Stimulated activated CD4-positive, alpha-beta T cell treated with anti-CD3 and anti-CD28 coated beads, Interleukin-2, amount 100 ng/mL, for 48 hours (primary cell): ENCODE measurements at regions not wholly inside any gene's neighbourhood (a gene's known extent, or its start where the extent isn't known, plus 50 kb on each side); places are given as distances from the start of the nearest gene placed in this dataset.
A peak's percentile ranks its signal among the peaks of the same experiment; 100 is the strongest.

Experiments
- DNase-seq, 2 donors: peaks; one replicate each; pipeline ENCODE4 v3.0.0-alpha.2; 2020

DNA sequence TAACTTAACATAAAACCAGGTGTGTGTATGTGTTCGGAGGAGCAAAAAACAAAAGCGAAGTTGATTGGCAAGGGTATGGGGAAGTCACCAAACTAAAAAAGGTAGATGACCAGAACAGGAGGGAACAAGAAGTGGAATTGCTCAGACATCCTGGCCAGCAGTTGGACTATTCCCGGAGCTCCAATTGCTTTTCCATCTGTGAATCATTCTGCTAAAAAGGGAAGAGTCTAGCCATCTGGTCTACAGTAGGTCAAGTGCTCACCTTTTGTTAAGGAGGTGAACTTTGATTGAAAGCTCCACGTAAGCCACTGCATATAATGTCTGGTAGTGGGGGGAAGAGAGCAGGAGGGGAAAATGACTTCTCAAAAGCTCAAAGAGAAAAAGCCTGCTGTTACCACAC, 50.0 kb upstream of the BET1 start:
- DNase-seq: no peak

DNA sequence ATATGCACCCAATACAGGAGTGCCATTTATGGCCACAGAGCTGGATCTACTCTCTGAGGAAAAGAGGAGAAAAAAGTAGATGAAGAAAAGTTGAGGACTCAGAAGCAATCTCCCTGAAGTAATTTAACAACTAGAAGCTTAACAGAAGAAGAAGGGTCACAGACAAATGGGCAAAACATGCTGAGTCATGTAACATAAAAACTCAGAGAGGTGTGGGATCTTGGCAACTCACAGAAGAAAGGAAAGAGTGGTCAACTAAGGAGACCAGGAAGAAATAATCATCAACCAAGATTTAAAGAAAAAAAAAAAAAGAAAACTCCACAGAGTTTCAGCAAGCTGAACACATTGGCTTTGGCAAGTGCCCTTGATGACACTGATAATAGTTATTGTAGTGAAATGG, 51.8 kb upstream of the BET1 start:
- DNase-seq: no peak

DNA sequence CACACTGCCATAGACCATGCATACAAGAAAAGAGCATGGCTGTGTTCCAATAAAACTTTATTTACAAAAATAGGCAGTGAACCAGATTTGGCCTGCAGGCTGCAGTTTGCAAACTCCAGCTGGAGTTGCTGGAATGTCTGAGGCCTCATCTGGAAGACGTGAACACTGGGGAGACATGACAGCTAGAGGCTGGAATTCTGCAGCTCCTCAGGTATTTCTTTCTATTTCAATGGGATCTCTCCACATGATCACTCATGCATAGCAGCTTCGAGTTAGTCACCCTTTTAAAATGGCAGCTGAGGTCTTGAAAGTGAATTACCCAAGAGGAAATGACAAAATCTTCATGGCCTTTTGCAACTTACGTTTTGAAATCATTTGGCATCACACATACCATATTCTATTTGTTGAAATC, 52.6 kb upstream of the BET1 start:
- no peak for DNase-seq

DNA sequence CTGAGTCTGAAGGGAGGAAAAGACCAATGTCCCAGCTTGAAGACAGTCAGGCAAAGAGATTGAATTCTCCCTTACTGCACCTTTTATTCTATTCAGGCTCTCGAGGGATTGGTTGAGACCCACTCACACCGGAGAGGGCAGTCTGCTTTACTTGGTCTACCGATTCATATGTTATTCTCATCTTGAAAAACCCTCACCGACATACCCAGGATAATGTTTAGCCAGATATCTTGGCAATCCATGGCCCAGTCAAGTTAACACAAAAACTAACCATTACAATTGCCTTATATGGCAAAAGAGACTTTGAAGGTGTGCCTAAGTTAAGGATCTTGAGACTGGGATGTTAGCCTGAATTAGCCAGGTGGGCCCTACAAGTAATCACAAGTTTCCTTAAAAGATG, 53.8 kb upstream of the BET1 start:
- no peak for DNase-seq

DNA sequence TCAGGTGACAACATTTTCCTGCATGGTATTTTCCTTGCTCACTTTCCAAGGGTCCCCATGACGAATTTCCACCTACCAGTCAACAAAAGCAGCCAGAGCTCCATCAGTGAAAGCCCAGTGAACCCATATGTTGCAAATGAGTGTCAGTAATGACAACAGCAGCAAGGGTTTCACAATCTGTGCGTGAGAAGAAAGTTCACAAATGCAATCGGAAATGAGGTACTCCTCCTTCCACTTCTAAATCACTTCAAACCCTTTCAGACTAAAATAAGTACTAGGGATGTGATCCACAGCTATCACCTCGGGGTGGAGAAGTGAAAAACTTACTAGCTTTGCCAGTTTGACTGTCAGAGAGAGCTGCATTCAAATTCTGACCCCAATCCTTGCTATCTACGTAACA, 55.6 kb upstream of the BET1 start:
- no peak for DNase-seq

DNA sequence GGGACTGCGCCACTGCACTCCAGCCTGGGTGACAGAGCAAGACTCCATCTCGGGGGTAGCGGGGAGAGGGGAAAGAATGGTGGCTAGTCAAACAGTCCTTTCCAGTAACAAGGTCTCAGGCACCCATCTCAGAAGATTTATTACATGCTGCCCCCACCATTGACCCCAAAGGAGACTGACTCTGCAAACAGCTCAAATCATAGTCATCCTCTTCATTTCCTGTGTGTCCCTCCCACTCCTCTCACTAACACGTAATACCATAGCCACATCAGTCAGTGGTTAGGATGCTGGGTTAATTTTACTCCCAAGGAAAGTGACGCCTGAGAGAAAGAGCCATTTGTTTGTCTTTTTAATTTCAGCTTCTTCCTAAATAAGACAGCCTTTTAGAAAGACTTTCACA, 56.6 kb upstream of the BET1 start:
- no peak for DNase-seq

DNA sequence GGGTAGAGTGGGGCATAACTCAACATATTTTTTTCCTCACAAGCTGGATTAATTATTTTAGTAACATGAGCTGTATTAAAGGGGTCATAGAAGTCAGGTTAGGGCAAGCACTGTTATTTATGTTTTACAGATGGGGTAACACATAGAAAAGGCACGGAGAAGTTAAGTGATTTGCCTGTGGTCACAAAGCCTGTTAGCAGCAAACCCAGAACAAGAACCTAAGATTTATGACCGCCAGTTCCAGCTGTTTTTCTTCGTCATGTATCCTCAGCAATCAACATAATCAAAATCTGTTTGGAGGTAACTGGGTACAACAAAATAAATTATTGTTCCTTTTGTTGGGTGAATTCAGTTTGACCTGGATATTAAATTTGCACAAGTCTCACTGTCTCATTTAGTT, 57.2 kb upstream of the BET1 start:
- no peak for DNase-seq

DNA sequence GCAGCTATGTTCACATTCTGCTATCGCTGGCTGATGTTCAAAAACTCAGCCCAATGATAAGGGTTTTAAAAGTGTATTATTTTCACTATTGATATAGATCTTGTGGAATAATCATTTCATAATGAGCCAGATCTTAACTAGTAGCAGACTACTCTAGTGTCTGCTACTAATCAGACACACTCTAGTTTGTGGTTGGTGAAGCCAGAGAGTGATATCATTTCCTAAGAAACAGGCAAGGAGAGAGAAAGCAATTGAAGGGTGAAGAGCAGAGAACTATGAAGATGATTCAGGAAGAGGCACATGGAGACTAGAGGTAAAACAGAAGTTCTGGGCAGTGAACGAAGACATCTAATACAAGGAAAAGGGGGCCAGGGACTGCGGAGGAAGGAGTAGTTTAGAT, 58.2 kb upstream of the BET1 start:
- no peak for DNase-seq

DNA sequence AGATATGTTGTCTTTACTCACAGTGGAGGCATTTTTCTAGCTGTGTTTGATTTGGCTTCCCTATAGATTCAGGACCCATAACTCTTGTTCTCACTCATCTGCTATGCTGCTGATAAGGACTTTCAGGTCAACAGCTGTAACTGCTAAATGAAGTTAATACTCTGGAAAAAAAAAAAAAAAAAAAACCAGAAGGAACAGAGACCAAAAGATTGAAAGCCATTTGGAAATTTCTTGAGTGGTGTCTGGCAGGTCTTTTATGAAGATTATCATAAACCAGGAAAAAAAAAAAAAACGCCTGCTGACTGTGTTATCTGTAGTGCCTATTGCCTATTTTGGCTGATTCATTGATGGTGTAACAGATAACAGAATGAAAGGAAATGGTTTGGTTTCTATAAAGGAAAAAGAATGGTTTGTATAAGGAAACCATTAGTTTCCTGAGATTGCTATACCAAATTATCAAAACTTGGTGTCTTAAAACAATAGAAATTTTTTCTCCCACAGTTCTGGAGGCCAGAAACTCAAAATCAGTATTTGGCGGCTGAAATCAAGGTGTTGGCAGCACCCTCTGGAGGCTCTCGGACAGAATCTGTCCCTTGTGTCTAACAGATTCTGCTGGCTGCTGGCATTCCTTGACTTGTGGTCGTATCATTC, 60.5 kb upstream of the BET1 start:
- DNase-seq: no peak

DNA sequence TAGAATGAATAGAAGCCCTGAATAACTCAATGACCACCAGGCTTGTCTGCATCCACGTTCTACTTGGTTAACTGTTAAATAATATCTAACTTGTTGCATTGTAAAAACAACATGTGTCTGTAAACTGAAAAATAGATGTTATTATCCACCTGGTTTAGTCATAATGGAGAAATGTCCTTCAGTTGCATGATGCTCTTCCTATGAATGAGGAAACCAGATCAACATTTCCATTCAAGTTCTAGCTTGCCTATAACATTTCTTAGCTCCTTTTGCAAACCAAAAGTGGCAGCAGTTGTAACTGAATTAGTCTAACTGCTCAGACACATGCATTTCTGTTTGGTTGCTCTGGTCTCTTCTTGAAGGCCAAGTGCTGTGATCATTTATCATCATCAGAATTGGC, 62.9 kb upstream of the BET1 start:
- no peak for DNase-seq

DNA sequence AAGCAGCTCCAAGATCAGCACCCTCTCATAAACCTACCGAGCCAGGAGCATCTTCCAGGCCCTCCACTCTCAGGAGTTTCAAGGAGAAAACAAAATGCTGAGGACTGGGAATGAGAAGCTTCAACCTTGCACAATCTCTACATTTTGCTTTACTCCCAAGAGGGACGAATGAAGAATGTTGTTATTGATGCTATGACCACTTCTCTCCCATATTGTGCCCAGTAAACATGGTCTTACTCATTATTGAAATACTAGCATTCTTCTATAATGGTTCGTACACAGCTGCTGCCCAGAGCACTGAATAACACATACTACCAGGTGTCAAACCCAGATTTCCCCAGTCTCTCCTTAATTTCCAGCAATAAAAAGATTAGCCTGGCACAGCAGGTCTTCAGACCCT, 63.4 kb upstream of the BET1 start:
- no peak for DNase-seq

DNA sequence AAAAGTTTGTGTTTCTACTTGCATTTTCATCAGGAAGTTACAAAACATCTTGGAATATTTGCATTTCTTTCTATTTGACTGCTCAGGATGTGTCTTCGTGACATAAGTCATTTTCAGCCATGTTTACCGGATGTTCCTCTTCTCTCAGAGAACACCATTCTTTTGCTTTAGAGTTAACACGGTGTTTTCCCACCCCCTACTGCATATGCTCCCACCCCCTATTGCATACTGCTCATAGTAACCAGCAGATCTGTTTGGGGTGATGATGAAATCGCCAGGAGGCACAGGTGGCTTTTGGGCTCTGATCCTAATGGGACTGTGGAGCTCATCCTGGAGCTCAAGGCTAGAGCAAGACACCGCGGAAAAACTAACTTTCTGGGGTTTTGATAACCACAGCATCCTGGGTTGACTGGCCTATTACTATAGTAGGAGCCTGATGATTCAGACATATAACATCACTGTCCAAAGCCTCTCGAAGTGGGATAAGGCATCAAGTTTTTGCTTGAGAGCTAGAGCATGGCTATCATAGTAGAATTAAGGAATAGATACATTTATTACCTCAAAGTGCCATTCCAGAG, 65.1 kb upstream of the BET1 start:
- no peak for DNase-seq

DNA sequence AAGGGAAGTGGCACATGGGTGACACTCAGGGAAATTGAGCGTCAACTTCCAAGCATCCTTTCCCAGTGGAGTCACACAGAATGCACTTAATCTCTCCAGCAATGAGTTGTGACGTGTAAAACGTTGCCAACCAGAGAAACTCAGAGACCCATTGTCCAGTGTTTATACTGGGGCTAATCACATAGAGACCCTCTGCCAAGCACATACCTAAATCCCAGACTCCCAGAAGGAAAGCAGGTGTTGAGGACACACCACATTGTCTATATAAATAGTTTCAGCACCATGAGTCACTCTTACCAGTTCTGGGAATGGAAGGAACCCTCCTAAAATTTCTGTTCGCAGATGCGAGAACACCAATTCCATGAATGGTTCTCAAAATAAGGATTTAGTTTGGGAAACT, 76.4 kb upstream of the BET1 start:
- no peak for DNase-seq

DNA sequence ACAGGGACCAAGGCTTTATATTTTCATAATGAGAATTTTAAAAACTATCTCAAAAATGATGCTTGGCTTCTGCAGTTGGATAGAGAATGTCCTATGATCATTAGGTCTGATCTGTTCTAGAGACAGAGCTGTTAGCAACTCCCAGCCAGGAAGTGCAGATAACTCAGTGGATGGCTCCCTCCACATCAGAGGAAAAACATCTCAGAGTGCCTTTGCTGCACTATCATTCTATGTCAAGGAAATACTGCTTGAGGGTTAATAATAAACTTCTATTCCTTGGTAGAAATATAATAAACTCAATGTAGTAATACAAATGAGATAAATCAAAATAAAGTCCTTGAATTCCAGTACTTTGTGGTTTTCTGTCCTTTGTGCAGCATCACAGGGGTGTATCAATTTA, 78.0 kb upstream of the BET1 start:
- no peak for DNase-seq

DNA sequence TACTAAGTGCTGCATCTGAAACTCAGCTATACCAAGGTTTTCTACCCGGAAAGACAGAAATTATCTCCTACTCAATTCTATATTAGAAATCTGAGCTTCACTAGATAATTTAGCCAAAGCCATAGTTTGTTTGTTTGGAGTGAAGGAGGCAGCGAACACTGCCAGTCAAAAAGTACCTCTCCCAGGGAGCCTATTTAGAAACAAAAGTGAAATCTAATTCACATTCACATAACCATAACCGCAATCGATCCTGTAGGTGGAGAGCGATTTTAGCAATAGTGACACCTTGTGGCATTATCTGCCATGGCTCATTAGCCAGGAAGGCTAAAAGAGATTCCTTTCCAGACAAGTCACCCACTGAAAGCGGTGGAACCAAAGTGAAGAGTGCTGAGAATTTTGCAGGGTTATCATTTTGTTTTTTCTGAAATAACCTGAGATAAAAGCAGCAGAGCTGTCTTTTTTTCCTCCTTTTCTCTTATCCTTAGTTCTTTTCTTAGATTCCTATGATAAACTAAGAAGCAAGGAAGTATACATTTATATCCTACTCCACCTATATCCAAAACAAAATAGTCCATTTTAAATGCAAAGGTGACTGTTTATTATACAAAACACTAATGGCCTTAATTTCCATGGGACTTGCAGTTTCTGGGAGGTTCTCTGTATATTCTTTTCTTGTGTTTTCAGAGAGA, 83.7 kb upstream of the BET1 start:
- DNase-seq: peak; percentile 15 to 27

DNA sequence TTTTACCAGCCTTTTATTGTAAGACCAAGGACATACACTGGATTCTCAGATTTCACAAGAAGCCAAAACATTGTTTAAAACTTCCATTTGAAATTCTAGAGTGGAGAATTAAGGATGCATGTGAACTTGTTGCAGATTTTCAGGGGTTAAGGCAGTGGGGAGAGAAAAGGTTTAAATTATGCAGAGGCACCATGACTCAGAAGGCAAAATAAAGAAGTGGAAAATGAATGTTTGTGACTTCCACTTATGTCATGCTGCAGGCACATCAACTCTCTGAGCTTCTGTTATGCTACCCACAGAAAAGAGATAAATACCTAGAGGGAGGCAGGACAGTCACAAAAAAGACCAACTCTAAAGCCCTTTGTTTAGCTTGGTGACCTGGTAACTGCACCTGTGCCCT, 84.4 kb upstream of the BET1 start:
- DNase-seq: no peak

DNA sequence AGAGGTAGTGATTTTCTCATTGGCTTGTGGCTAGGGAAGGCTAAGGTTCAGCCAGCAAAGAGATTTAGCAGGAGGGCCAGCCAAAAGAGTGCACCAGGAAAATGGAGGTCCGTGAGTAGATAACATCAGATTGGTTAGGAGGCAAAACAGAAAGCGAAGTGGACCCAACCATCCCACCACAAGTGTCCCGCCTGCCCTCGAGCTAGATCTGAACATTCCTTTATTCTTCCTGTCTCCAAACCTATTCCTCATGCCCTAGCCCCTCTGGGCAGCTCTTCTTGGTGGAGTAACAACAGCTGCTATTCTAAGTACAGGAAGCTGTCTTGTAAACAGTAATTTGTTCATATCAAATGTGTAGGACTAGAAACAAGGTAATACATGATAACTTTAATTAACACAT, 85.7 kb upstream of the BET1 start:
- no peak for DNase-seq

DNA sequence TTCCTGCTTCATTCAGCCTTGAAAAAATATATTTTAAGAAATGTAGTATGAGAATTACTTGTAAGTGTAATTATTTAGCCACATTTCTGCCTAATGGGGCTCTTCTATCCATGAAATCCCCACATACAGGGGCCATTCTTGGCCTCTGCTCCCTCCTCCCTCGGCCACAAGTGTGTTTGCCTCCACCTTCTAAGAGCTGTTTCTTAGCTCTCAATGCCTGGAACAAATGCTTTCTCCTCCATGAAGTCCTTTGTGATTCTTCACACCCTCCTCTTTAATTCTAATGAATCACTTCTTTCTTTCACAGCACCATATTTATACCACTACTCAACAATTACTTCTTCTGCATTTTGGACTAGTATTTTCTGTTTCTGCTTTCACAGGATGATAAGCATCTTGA, 88.8 kb upstream of the BET1 start:
- no peak for DNase-seq

DNA sequence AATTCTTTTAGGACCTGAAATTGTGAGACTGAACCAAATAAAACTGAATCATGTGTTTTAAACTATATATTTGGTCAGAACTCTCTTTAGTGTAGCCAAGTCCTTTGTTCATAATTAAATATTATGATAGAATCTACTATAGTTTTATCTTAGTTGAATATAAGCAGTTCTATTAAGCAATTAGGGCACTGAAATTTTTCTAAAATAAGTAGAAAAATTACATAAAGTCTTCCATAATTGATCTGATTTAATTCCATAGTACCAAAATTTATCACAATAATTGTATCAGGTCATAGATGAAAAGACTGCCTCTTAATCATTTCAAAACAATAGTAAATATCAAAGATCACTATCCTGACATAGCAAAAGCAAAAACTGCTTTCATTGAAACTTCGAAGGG, 90.1 kb upstream of the BET1 start:
- DNase-seq: no peak

DNA sequence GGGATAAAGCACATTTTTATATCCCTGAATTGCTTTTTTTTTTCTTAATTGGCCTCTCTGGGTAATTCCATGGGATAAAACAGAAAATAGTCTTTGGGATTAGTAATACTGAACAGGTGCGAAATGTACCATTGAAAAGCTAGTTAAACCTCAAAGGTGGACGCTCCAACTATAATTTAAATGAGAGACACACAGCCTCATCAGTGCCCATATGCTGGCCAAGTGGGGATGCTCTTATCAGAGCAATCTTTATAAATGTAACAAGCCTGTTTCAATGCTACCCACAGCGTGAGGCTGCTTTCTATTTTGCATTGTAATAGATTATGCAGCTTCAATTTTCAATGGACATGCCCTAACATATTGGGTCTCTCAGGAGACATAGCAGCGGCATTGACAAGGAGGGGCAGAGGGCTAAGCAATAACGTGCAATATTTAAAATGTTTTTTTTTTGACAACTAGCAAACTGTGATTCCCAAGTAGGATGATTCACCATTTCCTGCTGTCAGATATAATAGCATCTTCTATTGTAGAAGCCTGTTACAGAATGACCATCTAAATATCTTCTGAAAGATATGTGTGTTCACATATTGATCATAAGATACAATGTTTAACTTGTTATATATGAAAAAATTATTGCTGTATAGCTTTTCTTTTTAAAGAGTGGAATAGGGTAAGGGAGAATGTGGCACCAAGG, 91.3 kb upstream of the BET1 start:
- no peak for DNase-seq

DNA sequence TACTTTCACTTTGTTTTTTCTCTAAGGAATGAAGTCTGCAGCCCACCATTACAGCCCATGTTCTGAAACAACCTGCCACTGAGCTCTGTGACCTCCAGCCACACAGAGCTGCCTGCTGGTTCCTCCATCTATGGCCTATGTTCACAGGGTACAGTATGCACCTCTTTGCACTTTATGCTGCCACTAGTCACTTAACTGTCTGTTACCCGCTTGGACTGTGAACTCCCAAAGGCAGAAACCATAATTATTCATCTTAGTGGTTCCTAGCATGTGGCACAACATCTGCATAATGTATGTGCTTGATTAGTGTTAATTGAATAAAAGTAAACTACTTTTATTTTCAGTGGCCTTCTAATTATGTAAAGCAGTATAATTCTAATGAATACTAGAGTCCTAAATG, 95.5 kb upstream of the BET1 start:
- DNase-seq: no peak

DNA sequence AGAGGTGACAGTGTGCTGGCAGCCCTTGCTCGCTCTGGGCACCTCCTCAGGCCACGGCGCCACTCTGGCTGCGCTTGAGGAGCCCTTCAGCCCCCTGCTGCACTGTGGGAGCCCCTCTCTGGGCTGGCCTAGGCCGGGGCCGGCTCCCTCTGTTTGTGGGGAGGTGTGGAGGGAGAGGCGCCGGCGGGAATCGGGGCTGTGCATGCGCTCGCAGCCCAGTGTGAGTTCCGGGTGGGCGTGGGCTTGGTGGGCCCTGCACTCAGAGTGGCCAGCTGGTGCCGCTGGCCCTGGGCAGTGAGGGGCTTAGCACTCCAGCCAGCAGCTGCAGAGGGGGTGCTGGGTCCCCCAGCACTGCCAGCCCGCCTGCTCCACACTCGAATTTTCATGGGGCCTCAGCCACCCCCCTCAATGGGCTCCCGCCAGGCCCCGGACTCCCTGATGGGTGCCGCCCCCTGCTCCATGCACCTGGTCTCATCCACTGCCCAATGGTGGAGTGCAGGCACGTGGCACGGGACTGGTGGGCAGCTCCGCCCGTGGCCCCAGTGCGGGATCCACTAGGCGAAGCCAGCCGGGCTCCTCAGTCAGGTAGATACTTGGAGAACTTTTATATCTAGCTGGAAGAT, 96.7 kb upstream of the BET1 start:
- DNase-seq: no peak

DNA sequence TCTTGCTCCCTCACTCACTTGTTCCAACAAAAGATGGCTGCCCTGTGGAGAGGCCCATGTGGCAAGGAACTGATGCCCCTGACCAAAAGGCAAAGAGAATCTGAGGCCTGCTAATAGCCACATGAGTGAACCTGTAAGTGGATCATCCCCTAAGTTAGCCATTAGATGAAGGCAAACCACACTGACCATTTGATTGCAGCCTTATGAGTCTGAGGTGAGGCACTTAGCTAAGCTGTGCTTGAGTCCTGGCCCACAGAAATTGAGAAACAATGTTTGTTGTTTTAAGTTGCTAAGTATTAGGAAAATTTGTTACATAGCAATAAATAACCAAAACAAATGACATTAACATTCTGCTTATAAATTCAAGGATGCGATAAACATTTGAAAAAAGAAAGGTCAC, 100.1 kb upstream of the BET1 start:
- no peak for DNase-seq

DNA sequence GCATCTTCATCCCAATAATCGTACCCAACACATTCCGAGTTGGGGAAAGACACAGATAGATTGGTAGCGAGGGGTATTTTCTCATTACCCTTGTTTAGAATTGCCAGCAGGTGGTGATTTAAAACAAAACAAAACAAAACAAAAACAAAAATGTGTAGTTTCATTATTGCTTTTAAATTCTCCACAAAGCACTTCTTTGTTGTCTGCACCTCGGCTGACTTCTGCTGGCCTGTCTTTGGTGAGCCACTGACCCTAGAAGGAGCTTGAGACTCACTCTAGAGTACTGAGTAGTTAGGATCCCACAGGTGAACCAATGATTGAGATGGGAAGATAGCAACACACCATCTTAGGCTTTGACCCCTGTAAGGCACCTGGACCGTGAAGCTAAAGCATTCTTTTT, 105.4 kb upstream of the BET1 start:
- no peak for DNase-seq
